ENCODE measurements at regions not wholly inside any gene's neighbourhood (a gene's known extent, or its start where the extent isn't known, plus 50 kb on each side); places are given as distances from the start of the nearest gene placed in this dataset.

- TF ChIP-seq EZH2 (optimal IDR thresholded peaks at IDR 0.05; ENCODE audit: low read depth, low read length) (no peak), CTCF (IDR thresholded peaks at IDR 0.05; ENCODE audit: low read length) (no peak)
Measured at GRCh38 chr10:28906934-28907333, 229.6 kb downstream of the BAMBI start.
